H9 (cell line): ENCODE measurements at regions not wholly inside any gene's neighbourhood (a gene's known extent, or its start where the extent isn't known, plus 50 kb on each side); places are given as distances from the start of the nearest gene placed in this dataset.

Source experiments
- DNase-seq: peaks from one replicate; pipeline ENCODE4 v3.0.0-alpha.2; 2017
- H2AFZ ChIP-seq: one replicate; pipeline ENCODE4 v1.6.1; 2013; ENCODE audit warnings: mild to moderate bottlenecking, low read length, control low read depth, moderate library complexity
- H2AK5ac ChIP-seq: 2 replicates; pipeline ENCODE4 v1.6.1; 2013; ENCODE audit warnings: low read length, control low read depth, mixed read lengths; ENCODE audit not compliant: insufficient read length
- H2BK120ac ChIP-seq: one replicate; pipeline ENCODE4 v1.6.1; 2013; ENCODE audit warnings: low read depth, mild to moderate bottlenecking, low read length, control low read depth, inconsistent platforms; ENCODE audit not compliant: poor library complexity, severe bottlenecking
- H2BK12ac ChIP-seq: 2 replicates; pipeline ENCODE4 v1.6.1; 2013; ENCODE audit warnings: low read length, control low read depth, mixed read lengths, low read depth; ENCODE audit not compliant: insufficient read length
- H2BK15ac ChIP-seq: 2 replicates; pipeline ENCODE4 v1.6.1; 2013; ENCODE audit warnings: low read depth, low read length, control low read depth
- H2BK20ac ChIP-seq: one replicate; pipeline ENCODE4 v1.6.1; 2013; ENCODE audit warnings: low read depth, mild to moderate bottlenecking, low read length, control low read depth, inconsistent platforms; ENCODE audit not compliant: poor library complexity, severe bottlenecking
- H2BK5ac ChIP-seq: 2 replicates; pipeline ENCODE4 v1.6.1; 2013; ENCODE audit warnings: low read length, control low read depth, mixed read lengths; ENCODE audit not compliant: insufficient read length
- H3K14ac ChIP-seq: 2 replicates; pipeline ENCODE4 v1.6.1; 2013; ENCODE audit warnings: low read length, control low read depth; ENCODE audit not compliant: insufficient read depth
- H3K18ac ChIP-seq: 2 replicates; pipeline ENCODE4 v1.6.1; 2013; ENCODE audit warnings: low read depth, mild to moderate bottlenecking, mixed read lengths, low read length, control low read depth; ENCODE audit not compliant: insufficient read length
- H3K23ac ChIP-seq: 2 replicates; pipeline ENCODE4 v1.6.1; 2013; ENCODE audit warnings: low read length, control low read depth, mixed read lengths, low read depth; ENCODE audit not compliant: insufficient read length
- H3K23me2 ChIP-seq: 2 replicates; pipeline ENCODE4 v1.6.1; 2013; ENCODE audit warnings: low read depth, mild to moderate bottlenecking, mixed read lengths, low read length, control low read depth; ENCODE audit not compliant: insufficient read length, poor library complexity, severe bottlenecking
- H3K27ac ChIP-seq: 2 replicates; pipeline ENCODE4 v1.5.1; 2013; ENCODE audit warnings: low read length, control low read depth, mixed read lengths, low read depth; ENCODE audit not compliant: insufficient read length
- H3K27me3 ChIP-seq: 2 replicates; pipeline ENCODE4 v1.6.1; 2013; ENCODE audit warnings: low read length, control low read depth, inconsistent platforms; ENCODE audit not compliant: insufficient read depth
- H3K4ac ChIP-seq: 2 replicates; pipeline ENCODE4 v1.6.1; 2013; ENCODE audit warnings: low read depth, mild to moderate bottlenecking, control low read depth, inconsistent platforms, low read length, moderate library complexity
- H3K4me1 ChIP-seq: 2 replicates; pipeline ENCODE4 v1.6.1; 2013; ENCODE audit warnings: low read length, control low read depth, inconsistent platforms; ENCODE audit not compliant: insufficient read depth
- H3K4me2 ChIP-seq: 2 replicates; pipeline ENCODE4 v1.6.1; 2013; ENCODE audit warnings: low read length, control low read depth, mixed read lengths; ENCODE audit not compliant: insufficient read length, insufficient read depth
- H3K56ac ChIP-seq: 2 replicates; pipeline ENCODE4 v1.6.1; 2013; ENCODE audit warnings: low read depth, mild to moderate bottlenecking, mixed read lengths, low read length, control low read depth; ENCODE audit not compliant: insufficient read length
- H3K79me1 ChIP-seq: 2 replicates; pipeline ENCODE4 v1.6.1; 2013; ENCODE audit warnings: low read depth, mild to moderate bottlenecking, moderate library complexity, low read length, control low read depth, inconsistent platforms; ENCODE audit not compliant: insufficient read depth, poor library complexity, severe bottlenecking
- H3K79me2 ChIP-seq: 2 replicates; pipeline ENCODE4 v1.6.1; 2013; ENCODE audit warnings: low read length, control low read depth, inconsistent platforms; ENCODE audit not compliant: insufficient read depth
- H3K9ac ChIP-seq: 2 replicates; pipeline ENCODE4 v1.6.1; 2013; ENCODE audit warnings: low read length, control low read depth, mixed read lengths; ENCODE audit not compliant: insufficient read length; ENCODE audit errors: extremely low read depth
- H3K9me3 ChIP-seq: one replicate; pipeline ENCODE4 v1.6.1; 2013; ENCODE audit warnings: low read depth, low read length, inconsistent platforms; ENCODE audit not compliant: control insufficient read depth
- H3T11ph ChIP-seq: one replicate; pipeline ENCODE4 v1.6.1; 2013; ENCODE audit warnings: mild to moderate bottlenecking, low read length, control low read depth, inconsistent platforms
- H4K20me1 ChIP-seq: one replicate; pipeline ENCODE4 v1.6.1; 2013; ENCODE audit not compliant: control insufficient read depth, insufficient read length, insufficient read depth
- H4K5ac ChIP-seq: 2 replicates; pipeline ENCODE4 v1.6.1; 2013; ENCODE audit warnings: low read depth, mild to moderate bottlenecking, mixed read lengths, low read length, control low read depth; ENCODE audit not compliant: insufficient read length
- H4K8ac ChIP-seq: replicated peaks from 2 replicates; pipeline ENCODE4 v1.6.1; 2013; ENCODE audit warnings: low read length, control low read depth, mixed read lengths, low read depth; ENCODE audit not compliant: insufficient read length
- H4K91ac ChIP-seq: 2 replicates; pipeline ENCODE4 v1.6.1; 2013; ENCODE audit warnings: low read depth, mild to moderate bottlenecking, moderate library complexity, mixed read lengths, low read length, control low read depth; ENCODE audit not compliant: insufficient read length
- H3K27ac Mint-ChIP-seq, 3 experiments: 2 replicates in 2 of 3; 3 replicates in 1 of 3; pipeline ENCODE4 v1.8.0; 2020 to 2021; ENCODE audit warnings: mixed read lengths in 3 of 3, mild to moderate bottlenecking in 1 of 3, moderate library complexity in 1 of 3
- H3K27me3 Mint-ChIP-seq: 2 replicates; pipeline ENCODE4 v1.8.0; 2021; ENCODE audit warnings: low read depth, mild to moderate bottlenecking, moderate library complexity, mixed read lengths
- H3K36me3 Mint-ChIP-seq, 3 experiments: 2 replicates in 2 of 3; 3 replicates in 1 of 3; pipeline ENCODE4 v1.8.0; 2020 to 2021; ENCODE audit warnings: low read depth in 3 of 3, mixed read lengths in 3 of 3; ENCODE audit not compliant: insufficient read depth in 1 of 3
- H3K4me1 Mint-ChIP-seq, 2 experiments: 2 replicates each; pipeline ENCODE4 v1.8.0; 2020; ENCODE audit warnings: mixed read lengths in 2 of 2
- H3K4me3 Mint-ChIP-seq, 2 experiments: 2 replicates in 1 of 2; 3 replicates in 1 of 2; pipeline ENCODE4 v1.8.0; 2020 to 2021; ENCODE audit warnings: mild to moderate bottlenecking in 2 of 2, mixed read lengths in 2 of 2, moderate library complexity in 1 of 2
- H3K9me3 Mint-ChIP-seq, 2 experiments: 2 replicates in 1 of 2; 3 replicates in 1 of 2; pipeline ENCODE4 v1.8.0; 2020; ENCODE audit warnings: mild to moderate bottlenecking in 2 of 2, mixed read lengths in 2 of 2, moderate library complexity in 1 of 2
- CTCF ChIP-seq: fragments of 200-600 bp; sonication (generic); conservative IDR thresholded peaks from 3 replicates; pipeline ENCODE4 v1.8.0; 2021; ENCODE audit warnings: antibody characterized with exemption, mild to moderate bottlenecking
- WGBS: extraction: QIAGEN DNeasy Blood & Tissue Kit; methylation state at CpG from one replicate; pipeline ENCODE4 v1.1.7; 2013; ENCODE audit warnings: missing lambda C conversion rate, low lambda C conversion rate, mixed read lengths; ENCODE audit not compliant: insufficient read length; ENCODE audit errors: extremely low coverage; 5-methylcytosine and 5-hydroxymethylcytosine counted together

DNA sequence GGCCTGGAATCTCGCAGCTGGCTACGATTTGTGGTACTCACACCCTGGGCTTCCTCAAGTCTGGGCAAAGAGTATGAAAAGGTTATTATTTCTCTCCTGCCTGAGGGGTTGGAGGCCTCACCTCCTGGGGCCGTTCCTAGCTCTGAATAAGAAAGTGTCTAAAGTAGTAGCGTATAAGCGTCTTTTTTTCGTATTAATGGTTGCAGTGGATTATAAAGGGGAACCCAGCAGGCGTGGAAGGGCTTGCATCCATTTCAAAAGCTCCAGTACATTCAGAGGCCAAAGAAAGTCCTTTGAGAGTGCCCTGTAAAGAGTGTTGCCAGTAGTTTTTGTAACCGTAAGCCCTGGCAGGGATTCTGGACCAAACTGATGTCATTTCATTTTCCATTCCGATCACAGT lies 72.2 kb upstream of the MPHOSPH6 start:
- Mint-ChIP-seq H3K9me3 (peaks cover 6 to 9% of the 10 kb centered on the region in 2 experiments; a peak in 3 of 5 replicates), H3K4me1 (peaks cover 10 to 13% of the 10 kb centered on the region in 2 experiments), H3K27ac (no peak overlapping the region), H3K4me3 (no peak overlapping the region), H3K36me3 (no peaks in the 10 kb centered on the region; a peak in 1 of 7 replicates), H3K27me3 (peaks cover 5% of the 10 kb centered on the region)
- H3K79me1 ChIP-seq, result no peaks in the 10 kb centered on the region
- no peak overlapping the region for H3K9ac ChIP-seq
- no peak overlapping the region for H2BK20ac ChIP-seq
- DNase-seq, result no peak
- H2BK5ac ChIP-seq, result no peak overlapping the region
- H3K27me3 ChIP-seq, result no peaks in the 10 kb centered on the region
- no peak overlapping the region for H2BK12ac ChIP-seq
- H3K4ac ChIP-seq, result no peak overlapping the region
- H2BK120ac ChIP-seq, result no peak overlapping the region
- no peak overlapping the region for H3T11ph ChIP-seq
- no peak overlapping the region for H4K8ac ChIP-seq
- no peaks in the 10 kb centered on the region for H3K4me1 ChIP-seq
- no peak overlapping the region for H3K4me2 ChIP-seq
- H4K5ac ChIP-seq, result no peak overlapping the region
- no peak overlapping the region for H3K27ac ChIP-seq
- no peak overlapping the region for H2AK5ac ChIP-seq
- no peaks in the 10 kb centered on the region for H4K20me1 ChIP-seq
- no peak overlapping the region for H2AFZ ChIP-seq
- no peak overlapping the region for H3K56ac ChIP-seq
- H3K79me2 ChIP-seq, result no peaks in the 10 kb centered on the region
- no CpG with 5 or more reads among the region's 9 CpGs for WGBS
- no peak overlapping the region for H4K91ac ChIP-seq
- no peak overlapping the region for H3K23ac ChIP-seq
- H3K18ac ChIP-seq, result no peak overlapping the region
- H3K14ac ChIP-seq, result no peak overlapping the region
- H3K23me2 ChIP-seq, result no peaks in the 10 kb centered on the region
- no peaks in the 10 kb centered on the region for H3K9me3 ChIP-seq
- H2BK15ac ChIP-seq, result no peak overlapping the region
- TF ChIP-seq CTCF, result no peak
